Inferior parietal cortex (tissue), 1 donor: ENCODE measurements at regions not wholly inside any gene's neighbourhood (a gene's known extent, or its start where the extent isn't known, plus 50 kb on each side); places are given as distances from the start of the nearest gene placed in this dataset.

ENCODE experiments used
- DNase-seq: peaks from one replicate; pipeline ENCODE4 v3.0.0-alpha.2; 2016; ENCODE audit errors: extremely low spot score

DNA sequence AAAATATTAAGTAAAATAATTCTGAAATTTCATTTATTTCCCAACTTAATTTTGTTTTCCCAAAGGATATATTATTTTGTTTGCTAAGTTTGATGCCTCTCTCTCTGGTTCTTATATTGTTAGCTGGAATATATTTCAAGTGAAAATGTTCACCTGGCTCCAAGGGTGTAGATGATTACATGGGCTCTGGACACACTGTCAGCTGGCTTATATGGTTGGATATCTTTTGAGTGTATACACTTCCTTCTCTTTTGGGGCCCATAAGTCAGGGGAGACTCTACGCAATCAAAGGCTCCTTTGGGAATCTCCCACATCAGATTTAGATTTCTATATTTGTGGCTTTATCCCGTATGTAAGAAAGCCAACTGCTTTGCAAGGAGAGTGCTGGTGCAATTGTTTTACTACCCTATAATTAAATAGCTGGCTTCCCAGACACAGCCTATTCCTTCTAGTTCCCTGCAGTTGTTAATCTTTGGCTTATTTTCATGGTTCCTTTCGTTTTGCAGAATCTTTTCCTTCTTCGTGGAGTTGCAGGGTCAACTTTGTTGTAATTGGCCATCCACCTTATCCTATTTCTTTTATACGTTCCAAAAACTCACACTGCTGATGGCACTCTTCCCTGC is 225.7 kb downstream of the DPH6 start:
- no peak for DNase-seq

DNA sequence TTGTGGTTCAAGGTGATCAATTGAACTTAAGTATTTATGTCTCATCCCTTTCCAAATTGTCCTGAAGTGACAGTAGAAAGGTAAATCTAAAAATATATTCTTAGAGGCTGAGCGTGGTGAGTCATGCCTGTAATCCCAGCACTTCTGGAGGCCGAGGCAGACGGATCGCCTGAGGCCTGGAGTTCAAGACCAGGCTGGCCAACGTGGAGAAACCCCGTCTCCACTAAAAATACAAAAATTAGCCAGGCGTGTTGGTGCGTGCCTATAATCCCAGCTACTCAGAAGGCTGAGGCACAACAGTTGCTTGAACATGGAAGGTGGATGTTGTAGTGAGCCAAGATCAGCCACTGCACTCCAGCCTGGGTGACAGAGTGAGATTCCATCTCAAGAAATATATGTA is 226.6 kb downstream of the DPH6 start:
- no peak for DNase-seq

DNA sequence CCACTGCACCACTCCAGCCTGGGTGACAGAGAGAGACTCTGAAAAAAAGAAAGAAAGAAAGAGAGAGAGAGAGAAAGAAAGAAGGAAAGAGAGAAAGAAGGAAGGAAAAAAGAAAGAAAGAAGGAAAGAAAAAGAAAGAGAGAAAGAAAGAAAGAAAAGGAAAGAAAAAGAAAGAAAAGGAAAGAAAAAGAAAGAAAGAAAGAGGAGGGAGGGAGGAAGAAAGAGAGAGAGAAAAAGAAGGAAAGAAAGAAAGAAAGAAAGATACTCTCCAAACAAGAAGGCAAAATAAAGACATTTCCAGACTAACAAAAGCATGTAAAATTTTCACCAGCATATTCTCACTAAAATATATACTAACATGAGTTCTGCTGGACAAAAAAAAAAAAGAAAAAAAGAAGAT is 228.7 kb downstream of the DPH6 start:
- DNase-seq, result no peak

DNA sequence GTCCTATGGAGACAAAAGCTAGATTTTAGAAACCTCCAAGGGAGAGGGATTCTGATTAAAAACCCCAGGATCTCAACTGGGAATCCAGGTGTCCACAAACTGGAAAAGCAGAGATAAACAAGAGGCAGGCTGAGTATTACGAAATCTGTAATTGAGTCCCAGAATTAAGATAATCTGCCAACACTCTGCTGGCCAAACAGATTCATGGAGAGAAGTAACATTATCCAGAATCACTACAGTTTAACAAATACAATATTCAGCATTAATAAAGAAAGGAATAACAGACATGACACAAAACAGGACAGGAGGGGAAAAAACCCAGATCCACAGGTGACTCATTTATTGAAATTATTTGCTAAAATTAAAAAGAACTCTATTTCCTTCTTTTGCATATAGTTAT is 227.2 kb upstream of the NANOGP8 start:
- no peak for DNase-seq

DNA sequence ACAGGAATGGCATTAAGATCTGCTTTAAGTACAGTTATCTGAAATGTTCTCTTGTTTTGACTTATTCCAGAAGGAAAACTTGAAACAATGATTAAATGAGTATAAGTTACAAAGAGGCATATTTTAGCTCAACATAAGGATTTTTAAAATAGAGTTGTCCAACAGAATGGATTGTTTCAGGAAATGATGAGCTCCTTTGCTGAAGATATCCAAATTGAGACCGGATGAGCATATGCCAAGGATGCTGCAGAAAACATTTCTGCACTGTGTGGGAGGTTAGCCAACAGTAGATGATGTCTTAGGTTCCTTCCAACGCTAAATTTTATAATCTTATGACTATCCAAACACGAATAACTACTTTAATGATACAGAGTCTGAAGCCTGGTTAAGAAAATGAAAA is 226.5 kb upstream of the NANOGP8 start:
- no peak for DNase-seq

DNA sequence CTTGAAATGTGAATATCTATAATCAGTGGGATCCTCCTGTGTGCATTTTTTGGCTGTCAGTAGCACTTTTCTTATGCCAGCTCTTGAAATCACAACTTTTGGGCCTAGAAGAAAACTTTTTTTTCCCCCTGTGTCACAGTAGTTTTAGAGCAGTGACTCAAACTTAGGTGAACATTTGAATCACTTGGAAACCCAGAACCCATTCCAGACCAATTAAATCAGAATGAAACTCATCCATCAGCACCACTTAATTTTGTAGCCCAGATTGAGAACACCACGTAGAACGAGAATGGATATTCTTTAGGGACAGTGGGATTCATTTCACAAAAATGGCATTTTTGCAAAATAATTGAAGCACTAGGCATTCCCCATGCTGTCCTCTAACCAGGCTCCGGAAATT is 224.8 kb upstream of the NANOGP8 start:
- DNase-seq, result no peak

DNA sequence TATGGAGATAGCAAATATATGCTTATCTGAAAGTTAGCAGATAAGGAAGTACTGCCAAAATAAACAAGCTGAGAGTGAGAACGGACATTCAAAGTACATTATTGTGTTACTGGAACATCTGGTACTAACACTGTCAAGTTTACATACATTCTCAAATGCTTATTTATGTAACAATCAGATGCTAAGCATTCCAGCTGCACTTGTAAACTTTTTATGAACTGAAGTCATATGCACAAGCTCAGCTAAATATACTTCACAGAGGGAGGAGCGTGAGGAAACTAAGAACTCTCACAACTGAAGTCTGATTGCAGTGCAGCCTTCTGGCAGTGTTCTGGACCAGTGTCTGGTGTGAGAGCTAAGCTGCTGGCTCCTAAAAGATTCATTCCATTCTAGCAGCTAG is 223.7 kb upstream of the NANOGP8 start:
- DNase-seq, result peak; percentile 38

DNA sequence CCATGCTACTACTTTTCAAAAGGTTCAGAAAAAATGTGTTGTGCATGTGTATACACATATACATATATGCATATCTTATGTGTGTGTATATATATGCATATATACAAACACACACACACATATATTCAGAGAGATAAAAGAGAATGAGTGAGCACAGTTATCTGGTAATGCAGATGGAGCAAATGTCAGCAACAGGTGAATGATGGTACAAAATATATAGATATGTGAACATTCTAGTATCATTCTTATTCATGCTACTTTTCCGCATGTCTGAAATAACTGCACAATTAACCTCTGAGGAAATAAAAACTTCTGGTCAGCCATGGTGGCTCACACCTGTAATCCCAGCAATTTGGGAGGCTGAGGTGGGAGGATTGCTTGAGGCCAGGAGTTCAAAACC is 222.6 kb upstream of the NANOGP8 start:
- DNase-seq, result no peak

DNA sequence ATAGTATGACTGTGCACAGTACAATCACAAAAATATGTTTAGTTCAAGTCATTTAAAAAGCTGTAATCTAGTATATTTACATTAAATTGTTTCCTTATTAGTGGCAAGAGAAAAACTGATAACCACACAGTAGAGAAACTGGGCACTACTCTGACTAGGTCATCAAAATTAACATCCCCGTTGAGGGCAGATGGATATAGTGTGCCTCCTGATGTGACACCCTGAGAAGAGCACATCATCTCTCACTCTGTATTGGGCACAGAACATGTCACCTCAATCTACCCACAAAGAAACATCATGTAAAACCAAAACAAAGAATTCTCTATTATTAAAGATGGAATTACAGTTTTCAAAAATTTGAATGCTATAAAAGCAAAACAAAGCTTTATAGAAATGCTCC is 221.9 kb upstream of the NANOGP8 start:
- no peak for DNase-seq

DNA sequence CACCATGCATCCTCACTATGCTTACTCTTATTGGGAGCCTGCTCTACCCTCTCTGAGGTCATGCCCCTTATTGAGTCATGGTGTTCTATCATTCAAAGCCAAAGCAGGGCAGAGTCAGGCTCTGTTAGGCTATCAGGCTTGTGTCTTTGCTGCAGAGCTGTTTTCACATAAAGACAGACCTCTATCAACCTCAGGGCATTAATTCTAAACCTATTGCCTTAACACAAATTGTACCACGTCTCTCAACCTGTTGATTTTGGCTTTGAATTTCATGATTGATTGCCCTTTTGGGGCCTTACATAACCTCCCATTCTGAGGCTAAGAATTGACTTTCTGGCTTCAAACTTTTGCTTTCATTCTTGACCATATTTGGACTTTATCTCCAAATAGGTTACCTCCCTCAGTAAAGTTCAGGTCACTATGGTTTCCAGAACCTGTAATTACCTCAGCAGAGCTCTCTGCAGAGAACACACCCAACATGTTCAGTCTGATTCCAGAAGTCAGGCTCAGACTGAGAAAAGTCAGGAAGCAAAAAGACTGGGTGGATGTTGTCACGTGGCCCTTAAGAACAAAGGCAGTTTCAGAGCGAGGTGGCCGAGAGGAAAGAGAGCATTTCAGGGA is 221.4 kb upstream of the NANOGP8 start:
- no peak for DNase-seq

DNA sequence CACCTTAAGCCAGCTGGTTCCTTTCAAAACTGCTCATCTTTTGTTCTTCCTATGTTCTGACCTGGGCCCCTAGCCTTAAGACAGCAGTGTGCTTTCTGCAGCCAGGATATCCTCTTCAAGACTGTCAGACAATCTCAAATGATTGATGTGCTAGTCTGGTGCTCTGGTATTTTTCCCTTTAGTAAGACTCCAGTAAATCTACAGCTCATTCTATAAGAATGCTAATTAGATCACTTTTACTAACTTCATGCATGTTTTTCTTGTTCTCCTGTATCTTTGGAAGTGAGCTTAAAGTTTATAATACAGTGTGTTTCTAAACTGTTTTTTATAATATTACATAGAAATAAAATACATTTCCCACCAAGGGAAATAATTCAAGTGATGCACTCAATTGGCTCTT is 220.9 kb upstream of the NANOGP8 start:
- DNase-seq, result no peak

DNA sequence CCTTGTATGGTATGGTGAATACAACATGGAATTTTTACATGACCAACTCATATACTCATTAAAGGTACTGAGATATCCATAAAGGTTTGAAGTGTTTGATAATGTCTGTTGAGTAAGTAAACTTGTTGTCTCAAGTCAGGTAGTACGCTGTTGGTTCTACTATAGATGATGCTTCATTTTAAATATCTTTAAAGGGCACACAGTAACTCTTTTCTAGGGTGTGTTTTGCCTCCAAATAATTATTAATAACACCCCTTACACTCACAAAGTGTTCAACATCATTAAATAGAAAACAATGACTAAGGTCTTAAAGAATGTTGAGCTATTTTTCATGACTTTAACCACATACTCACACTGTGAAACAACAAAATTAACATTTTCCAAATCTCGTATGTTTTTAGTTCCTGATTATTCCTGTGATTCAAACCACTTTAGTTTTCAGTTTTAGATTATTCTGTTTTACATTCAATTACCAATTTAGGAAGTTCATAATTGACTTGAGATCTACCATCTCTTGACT is 220.0 kb upstream of the NANOGP8 start:
- DNase-seq, result no peak

DNA sequence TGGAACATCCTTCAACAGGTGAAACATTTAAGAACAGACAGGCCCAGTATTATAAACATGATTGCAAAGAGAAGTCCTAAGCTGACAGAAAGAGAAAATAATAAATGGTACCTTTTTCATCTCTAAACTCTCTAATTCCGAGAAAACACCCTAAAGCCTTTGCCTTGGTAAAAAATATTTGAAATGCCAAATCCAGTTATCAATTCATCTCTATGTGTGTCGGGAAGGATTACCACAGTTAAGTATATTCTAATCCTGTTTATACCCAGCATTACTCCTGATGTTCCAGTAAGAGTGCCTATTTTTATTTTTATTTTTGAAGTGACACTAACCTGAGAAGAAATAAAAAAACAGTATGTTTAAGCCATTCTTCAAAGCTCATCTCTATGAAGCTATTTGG is 219.3 kb upstream of the NANOGP8 start:
- no peak for DNase-seq

DNA sequence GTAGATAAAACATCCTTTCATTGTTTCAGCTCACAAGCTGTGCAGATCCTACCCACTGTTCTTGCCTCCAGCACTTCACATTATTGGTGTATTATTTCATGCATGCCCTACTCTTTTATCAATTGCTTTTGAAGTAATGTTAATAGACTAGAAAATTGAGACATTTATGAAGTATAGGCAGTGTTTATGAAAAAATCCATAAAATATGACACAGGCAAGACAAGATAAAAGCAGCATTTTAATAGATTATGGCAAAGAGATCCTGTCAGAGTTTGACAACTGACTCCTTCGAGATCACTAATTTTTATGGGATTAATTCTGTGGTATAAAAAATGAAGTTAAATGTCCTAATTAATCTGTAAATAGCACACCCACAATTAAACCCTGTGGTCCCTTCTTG is 217.2 kb upstream of the NANOGP8 start:
- no peak for DNase-seq

DNA sequence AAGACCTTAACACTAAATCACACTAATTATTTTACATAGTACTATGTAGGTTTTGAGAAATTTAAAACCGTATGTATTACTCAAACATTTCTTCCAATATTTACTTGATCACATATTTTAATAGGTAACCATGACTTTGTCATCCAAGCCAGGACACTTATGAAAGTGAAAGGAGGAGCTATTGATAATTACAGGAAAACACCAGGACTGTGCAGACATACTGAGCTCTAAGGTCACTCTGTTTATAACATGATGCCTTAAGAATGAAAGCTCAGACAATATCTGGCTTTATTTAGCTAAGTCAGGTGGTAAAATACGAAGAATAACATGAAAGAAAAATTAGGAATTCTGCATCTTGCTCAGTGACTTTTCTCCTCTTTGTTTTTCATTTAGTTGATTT is 216.0 kb upstream of the NANOGP8 start:
- DNase-seq, result no peak

DNA sequence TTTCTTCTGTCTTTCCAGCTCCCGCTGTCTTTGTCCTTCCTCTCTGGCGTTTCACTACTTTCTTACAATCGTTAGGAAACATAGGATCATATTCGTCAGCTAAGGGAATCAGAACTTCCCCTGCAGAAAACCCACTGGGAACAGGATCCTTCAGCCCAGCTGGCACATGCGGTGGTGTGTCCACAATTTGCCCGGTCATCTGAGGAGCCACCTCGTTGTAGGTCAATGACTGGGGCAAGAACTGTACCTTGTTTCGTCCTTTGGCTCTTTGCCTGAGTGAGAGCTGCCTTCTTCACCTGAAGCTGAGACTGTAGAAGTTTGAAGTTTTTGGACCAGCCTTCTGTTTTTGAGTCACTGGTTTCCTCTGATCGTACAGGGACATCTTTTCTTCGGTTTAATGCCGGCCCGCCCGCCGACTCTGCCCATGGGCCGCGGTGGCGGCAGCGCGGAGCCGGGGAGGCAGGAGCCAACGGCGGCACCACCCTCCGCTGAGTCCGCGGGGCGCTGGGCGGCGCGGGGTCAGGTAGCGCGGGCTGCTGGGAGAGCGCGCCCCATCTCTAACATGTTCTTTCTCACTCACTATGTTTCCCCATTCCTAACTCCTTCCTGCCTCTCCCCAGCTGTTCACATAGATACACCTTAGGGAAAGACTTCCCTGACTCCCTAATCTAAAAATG is 214.1 kb upstream of the NANOGP8 start:
- DNase-seq, result no peak

DNA sequence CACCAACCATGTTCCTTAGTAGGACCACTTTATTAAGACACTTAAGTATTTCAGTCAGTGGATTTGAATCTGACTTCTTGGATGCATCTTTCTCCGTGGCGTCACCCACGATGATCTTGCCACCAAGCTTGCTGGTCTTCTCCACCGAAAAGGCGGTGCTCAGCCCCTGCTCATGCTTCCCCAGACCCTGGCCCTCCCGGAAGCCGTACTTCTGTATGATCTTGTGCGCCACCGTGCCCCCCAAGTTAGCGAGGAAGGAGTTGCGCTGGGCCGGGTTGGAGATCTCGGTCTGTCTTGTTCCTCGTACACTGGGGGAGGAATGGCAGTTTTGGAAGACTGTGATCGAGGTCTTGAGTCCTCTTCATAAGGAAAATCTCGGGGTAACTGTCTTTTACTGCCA is 213.4 kb upstream of the NANOGP8 start:
- no peak for DNase-seq

DNA sequence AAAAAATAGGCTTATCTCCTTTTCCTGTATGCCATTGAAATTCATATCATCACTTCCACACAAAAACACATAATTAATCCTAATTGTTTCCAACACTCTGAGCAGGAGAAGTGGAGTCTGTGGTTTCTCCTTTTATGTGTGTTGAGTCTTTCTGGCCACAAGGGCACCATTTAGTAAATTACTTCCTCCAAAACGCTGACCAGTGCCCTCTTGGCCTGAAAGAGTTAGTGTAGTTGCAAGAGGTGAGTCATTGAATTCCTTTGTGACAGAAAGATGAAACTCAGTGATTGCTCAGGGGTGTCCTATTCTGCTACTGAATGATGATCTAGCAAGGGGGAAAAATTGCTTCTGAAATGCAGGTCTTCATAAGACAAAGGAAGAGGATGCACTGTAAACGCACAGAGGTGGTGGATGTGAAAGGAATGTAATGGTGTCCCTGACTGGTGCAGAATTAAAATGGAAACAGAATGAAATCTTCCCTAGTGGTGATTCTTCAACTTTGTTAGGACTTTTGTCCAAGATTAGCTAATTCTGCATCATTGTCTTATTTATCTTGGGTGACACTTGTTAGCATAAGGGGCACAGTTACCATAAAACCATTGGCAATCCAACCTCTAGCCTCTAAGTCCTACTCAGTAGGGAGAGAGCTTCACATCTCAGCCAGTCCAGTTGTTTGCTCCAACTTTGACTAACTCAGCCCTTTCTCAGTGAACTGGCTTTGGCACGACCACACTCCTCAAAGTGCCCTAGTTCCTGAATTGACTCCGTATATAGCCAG is 208.4 kb upstream of the NANOGP8 start:
- DNase-seq, result no peak

DNA sequence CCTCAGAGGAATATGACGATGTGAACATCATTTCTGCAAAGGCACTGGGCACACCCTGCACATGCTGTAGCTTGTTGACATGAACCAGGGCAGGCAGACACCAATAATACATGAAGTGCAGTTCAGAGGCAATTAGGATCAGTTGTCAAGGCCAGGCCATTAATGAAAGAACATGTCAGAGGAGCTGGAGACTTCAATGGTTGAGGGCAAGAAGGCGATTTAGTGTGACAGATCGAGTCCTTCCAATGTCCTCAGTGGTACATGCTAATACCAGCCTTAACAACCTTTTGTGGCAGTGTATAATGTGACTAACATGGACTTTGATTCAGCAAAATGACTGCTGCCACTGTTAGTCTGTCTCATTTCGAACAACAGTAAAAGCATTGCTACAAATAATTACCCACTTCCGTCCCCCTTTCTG is 205.2 kb upstream of the NANOGP8 start:
- no peak for DNase-seq

DNA sequence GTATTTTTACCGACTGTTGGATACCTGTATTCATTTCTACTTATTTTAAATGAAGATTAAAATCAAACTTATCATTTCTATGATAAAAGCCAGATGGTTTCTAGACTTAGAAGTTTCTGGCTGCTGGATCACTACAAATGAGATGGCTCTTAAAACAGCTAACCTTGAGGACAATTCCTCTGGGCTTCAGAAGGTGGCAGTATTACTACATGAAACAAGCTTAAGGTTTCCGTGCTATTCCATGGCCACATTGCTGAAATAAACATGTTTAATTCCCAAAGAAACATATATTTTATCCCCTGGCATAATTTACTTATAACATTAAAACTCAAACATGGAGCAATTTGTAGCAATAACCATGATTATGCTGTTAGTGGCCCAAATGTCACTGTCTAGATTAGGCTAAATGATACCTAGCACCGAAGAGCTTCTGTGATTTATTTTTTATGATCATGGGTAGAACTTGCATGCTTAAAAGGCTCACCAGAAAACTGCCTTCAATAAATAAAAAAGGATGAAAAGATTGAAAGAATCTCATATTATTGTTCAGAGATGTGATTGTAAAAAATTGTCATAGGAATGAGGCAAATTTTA is 204.0 kb upstream of the NANOGP8 start:
- peak; percentile 65 for DNase-seq

DNA sequence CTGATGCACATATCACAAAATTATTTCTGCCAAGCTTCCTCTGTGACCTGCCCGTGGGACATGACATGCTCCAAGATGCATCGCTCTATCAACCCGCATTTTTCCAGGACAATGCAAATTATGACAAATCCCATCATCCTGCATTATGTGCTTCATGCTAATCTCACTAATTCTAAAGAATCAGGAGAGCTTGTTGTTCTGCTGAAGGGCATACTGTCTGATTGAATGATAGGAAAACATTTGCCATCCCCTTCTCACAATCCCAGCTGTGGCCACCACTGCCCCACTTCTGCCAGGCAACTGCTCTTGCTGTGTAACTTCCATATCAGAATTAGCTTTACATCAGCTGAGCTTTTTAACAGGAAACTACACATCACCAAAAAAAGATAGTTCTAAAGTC is 203.5 kb upstream of the NANOGP8 start:
- no peak for DNase-seq

DNA sequence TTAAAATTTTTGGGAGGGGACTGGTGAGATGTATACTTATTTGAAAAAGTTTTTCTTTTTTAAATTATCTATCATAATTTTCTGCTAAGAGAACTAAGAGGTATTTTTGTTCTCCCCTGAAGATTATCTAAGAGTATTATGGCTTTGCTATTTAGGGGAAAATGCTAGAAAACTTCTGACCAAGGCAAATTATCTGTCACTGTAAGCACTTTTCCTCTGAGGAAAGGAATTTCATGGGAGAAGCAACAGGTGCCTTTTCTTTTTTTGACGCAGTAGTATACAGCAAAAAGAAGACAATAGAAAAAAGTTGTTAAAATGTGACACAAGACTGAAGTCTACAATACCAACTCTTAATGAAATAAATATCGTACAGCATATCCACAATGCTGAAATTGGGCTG is 201.6 kb upstream of the NANOGP8 start:
- no peak for DNase-seq
